NB4 (cell line): ENCODE measurements at regions not wholly inside any gene's neighbourhood (a gene's known extent, or its start where the extent isn't known, plus 50 kb on each side); places are given as distances from the start of the nearest gene placed in this dataset.
"Not testable (repeated sequence)": the region's sequence is repeated elsewhere in the genome, so short reads cannot be mapped to it uniquely, and the experiment has no call there.

Experiments used
- DNase-seq: peaks from one replicate; pipeline ENCODE4 v3.0.0; 2010; ENCODE audit warnings: low read depth
- H3K4me3 ChIP-seq: one replicate; pipeline ENCODE4 v1.5.1; 2011; ENCODE audit warnings: mild to moderate bottlenecking, low read depth, low read length, moderate library complexity
- CTCF ChIP-seq: IDR thresholded peaks from one replicate; pipeline ENCODE4 v1.5.1; 2012; ENCODE audit warnings: low read depth, low read length
- MAX ChIP-seq: IDR thresholded peaks from 2 replicates; pipeline ENCODE4 v1.6.1; 2011; ENCODE audit warnings: low read depth, low read length
- MYC ChIP-seq: IDR thresholded peaks from 2 replicates; pipeline ENCODE4 v1.6.1; 2011; ENCODE audit warnings: low read depth, low read length
- POLR2A ChIP-seq: IDR thresholded peaks from 2 replicates; pipeline ENCODE4 v1.6.1; 2011; ENCODE audit warnings: mild to moderate bottlenecking; ENCODE audit not compliant: insufficient read length; ENCODE audit errors: extremely low read depth

GRCh38 chr1:37360011-37360410 lies 114.4 kb upstream of the ZC3H12A start:
- H3K4me3 ChIP-seq: no peak overlapping the region
- DNase-seq: no peak
- TF ChIP-seq CTCF: no peak
- no peak for TF ChIP-seq POLR2A
- TF ChIP-seq MYC: no peak
- no peak for TF ChIP-seq MAX

DNA sequence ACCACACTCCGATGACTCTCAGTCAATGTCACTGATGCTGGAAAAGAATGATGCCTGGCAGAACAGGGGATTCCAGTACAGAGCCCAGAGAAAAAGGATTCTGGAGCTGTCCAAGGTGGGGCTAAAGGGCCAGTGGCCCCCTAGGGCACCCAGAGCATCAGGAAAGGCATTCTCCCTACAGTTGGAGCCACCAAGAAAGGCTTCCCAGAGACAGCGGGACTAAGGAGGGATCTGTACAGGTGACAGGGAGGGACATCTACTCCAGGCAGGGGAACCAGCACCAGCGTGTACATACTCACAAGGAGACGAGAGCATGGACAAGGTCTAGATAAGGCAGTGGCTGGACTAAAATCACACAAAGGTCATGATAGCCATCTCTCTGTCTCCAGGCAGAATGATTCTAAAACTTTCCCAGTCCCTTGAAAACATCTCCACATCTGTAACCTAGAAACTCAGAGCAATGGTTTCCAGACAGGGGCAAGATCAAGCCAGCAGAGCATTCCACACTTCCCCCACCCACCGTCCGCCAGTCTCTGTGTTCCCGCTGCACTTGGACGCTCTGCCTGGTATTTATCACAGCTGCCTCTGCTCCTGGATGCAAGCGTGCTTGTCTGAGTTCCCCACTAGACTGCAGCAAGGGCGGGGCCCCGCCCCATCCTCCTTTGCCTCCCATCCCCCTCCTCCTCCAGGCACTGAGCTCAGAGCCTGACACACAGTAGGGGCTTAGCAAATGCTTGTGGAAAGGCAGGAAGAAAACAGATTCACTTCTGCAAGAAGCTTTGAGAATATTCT lies 111.6 kb upstream of the ZC3H12A start:
- H3K4me3 ChIP-seq: no peak overlapping the region
- no peak for DNase-seq
- TF ChIP-seq MAX: no peak
- no peak for TF ChIP-seq POLR2A
- no peak for TF ChIP-seq MYC
- TF ChIP-seq CTCF: no peak

- TF ChIP-seq MYC (no peak), POLR2A (no peak), CTCF (no peak), MAX (no peak)
- DNase-seq: no peak
Observed at GRCh38 chr1:37363535-37363934, 110.8 kb upstream of the ZC3H12A start.

DNA sequence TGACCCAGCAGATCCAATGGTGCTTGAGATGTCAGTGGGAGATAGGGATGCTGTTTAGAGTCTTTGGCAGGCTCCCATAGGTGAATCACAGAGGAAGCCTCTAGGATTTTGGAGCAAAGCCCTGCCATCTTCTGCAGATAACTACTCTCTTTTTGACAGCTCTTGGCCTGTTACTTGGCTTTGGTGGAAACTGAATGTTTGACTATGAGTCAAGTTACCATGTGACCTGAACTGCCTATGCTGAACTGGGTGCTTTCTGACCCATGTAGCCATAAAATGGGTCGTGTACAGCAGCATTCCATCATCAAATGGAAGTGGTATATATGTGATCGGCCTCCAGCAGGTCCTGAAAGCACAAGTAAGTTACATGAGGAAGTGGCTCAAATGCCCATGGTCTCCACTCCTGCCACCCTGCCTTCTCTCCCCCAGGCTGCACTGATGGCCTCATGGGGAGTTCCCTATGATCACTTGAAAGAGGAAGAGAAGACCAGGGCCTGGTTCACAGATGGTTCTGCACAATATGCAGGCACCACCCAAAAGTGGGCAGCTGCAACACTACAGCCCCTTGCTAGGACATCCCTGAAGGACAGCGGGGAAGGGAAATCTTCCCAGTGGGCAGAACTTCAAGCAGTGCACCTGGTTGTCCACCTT lies 105.6 kb upstream of the ZC3H12A start:
- not testable (repeated sequence) for H3K4me3 ChIP-seq, DNase-seq

More at GRCh38 chr1:37363535-37363934, 110.8 kb upstream of the ZC3H12A start:
- H3K4me3 ChIP-seq: no peak overlapping the region

GRCh38 chr1:37372302-37372701 lies 102.1 kb upstream of the ZC3H12A start:
- TF ChIP-seq CTCF (no peak), MYC (no peak), MAX (no peak), POLR2A (no peak)
- DNase-seq: no peak

GRCh38 chr1:37372711-37373110 lies 101.7 kb upstream of the ZC3H12A start:
- H3K4me3 ChIP-seq: no peak overlapping the region
- TF ChIP-seq MAX (no peak), CTCF (no peak), MYC (no peak), POLR2A (no peak)
- no peak for DNase-seq

More at GRCh38 chr1:37372302-37372701, 102.1 kb upstream of the ZC3H12A start:
- no peak overlapping the region for H3K4me3 ChIP-seq
